Sciatic nerve (tissue), 2 donors: ENCODE measurements at regions not wholly inside any gene's neighbourhood (a gene's known extent, or its start where the extent isn't known, plus 50 kb on each side); places are given as distances from the start of the nearest gene placed in this dataset.
A peak's percentile ranks its signal among the peaks of the same experiment; 100 is the strongest.

Source experiments
- ATAC-seq: fragments of 200-7000 bp; cut with Tn5 transposase; one replicate; pipeline ENCODE4 v1.9.1; 2020; ENCODE audit warnings: mild to moderate bottlenecking, moderate library complexity
- DNase-seq: peaks from one replicate; pipeline ENCODE4 v3.0.0-alpha.2; 2020; ENCODE audit warnings: low spot score
- intact Hi-C: fragments of 100-400 bp; cut with DNase I; formaldehyde crosslinking; loops from one replicate; pipeline ENCODE4 v1.14.2; 2022
- donor health status: DM: no; HTN: no; CAD: no.
- donor health status: DM: no; HTN: no; CAD: no.

DNA sequence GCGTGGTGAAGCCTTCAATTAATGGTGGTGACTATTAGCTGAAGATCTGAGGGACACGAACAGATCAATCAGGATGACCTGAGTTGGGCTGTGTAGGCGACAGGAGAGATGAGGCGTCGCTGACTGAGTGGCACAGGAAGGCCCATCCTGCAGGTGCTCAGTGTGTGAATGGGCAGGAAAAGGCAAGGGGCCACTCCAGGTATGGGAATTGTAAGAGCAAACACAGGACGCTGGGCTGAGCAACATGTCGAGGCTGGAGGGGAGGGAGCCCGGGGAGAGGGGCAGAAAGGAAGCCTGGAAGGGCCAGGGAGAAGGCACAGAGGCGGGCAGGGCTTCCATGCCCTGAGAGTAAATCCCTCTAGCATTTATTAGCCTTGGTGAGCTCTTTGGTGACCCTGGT, 151.0 kb downstream of the VEGFA start:
- ATAC-seq = no peak
- no peak for DNase-seq
- intact Hi-C loops = no loop called here

DNA sequence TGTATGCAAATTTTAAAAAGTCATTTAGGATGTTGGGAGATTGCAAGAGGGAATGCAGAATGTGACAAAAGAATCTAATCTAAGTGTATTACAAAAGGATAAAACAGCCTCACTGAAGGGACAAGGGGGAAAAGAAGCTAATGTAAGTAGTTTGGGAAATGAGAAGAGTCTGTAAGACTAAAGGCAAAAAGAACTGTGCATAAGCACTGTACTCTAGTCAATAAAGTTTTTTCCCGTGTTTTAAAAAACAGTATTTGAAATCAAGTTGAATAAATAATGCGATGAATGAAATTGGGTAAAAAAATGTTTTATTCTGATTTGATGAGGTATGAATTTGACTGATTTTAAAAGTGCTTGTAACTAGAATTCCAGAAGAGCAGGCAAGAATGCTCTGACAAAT, 149.8 kb downstream of the VEGFA start:
- ATAC-seq (no peak), DNase-seq (no peak)
- intact Hi-C loops = no loop called here

DNA sequence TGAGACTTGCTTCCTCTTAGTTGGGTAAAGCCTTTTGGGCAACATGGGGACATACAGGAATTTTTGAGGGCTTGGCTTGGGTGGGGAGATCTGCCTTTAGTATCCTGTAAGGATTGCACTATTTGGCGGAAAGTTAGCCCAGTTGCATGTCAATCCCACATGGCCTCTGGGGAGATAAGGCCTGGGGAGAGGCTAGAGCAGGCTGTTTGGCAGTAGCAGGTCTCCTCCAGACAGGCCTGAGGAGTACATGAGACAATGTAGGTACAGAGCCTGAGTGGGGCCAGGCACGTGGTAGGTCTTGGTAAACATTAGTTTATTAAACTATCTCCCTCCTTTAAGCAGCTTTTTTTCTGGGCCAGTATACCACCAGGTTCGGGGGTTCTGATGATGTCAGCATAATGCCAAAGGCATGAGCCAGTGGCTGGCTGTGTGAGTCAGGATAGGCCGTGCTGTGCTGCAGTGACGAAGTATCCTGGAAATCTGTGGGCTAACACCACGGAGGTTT, 147.9 kb downstream of the VEGFA start:
- intact Hi-C loops = no loop called here
- ATAC-seq (no peak), DNase-seq (no peak)

GRCh38 chr6:43916924-43917877, 147.2 kb downstream of the VEGFA start:
- peak; percentile 80 for DNase-seq
- peak; percentile 91 for ATAC-seq
- intact Hi-C loops = no loop called here

GRCh38 chr6:43915986-43916923, 146.2 kb downstream of the VEGFA start:
- intact Hi-C loops = no loop called here
- DNase-seq (no peak), ATAC-seq (no peak)

- DNase-seq (no peak), ATAC-seq (no peak)
- intact Hi-C loops = no loop called here
Measured at GRCh38 chr6:43915208-43915869, 145.3 kb downstream of the VEGFA start.

GRCh38 chr6:43914272-43915147, 144.5 kb downstream of the VEGFA start:
- no peak for DNase-seq
- intact Hi-C loops = no loop called here
- no peak for ATAC-seq

DNA sequence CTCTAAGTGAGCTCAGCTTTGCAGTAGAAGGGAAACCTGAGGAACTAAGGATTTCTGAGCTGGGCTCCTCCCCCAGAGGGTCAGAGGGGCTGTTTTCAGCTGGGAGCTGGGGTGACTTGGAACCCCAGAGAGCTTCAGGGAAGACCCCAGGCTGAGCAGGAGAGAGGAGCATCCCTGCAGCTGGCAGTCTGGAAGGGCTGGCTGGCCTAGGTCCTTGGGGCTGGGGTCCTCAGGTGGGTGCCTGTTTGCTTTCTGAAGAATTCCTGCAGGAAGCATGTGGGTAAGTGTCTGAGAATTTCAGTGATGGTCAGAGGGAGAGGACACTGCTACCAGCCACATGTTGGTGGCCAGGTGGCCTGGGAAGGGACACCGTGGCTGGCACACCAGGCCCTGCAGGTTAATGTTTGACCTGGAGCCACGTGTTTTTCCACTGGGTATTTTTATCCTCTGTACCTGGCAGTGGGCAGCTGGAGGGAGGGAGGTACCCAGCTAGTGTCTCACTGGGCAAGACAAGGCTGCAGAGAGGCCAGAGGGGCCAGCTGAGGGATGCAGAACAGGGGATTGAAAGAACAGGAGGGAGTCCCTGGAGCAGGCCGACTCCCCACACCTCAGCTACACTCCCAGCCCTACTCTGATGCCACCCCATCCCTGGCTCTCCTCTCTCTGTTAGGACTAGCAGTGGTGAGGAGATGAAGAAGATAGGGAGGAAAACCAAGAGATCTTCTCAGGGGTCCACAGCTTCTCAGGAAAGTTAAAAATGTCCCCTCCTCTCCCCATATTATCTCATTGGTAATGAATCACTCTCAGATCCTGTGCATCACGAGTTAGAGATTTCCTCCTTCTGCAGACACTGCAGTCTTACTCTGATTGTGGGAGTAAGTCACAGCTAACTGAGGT, 143.6 kb downstream of the VEGFA start:
- DNase-seq (no peak), ATAC-seq (no peak)
- intact Hi-C loops = no loop called here

DNA sequence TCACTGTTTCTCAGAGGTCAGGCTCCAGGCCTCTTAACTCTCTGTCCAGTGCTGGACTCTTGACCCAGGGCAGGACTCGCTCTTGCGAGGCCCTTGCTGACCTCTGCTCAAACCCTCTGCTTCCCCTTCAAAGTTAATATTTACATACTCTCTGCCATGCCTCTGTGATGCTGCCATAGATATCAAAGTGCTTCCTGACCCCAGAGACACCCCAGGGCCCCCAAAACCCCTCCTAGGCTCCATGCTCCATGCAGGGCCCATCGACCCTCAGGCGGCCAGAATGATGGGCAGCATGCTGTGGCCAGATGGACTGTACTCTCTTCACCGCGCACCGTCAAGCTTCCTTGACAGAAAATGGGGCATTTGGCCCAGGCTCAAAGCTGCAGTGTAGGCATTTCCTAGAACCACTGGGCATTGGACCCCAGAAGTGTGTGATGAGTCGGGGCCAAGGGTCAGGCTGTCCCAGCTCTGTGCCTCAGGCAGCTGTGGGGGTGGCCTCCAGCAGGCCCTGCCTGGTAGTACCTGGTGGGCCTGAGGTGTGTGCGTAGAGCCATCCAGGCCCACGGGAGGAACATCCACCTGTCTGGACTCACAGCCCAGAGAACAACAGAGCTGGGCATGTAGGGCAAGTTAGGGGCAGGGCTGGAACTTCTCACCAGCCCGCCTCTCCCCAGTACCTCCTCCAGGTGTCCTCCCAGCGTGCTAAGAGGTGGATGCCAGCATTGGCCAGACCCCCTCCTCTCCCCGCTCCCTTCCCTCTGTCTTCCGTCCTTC, 142.8 kb downstream of the VEGFA start:
- DNase-seq (no peak), ATAC-seq (no peak)
- intact Hi-C loops = no loop called here

DNA sequence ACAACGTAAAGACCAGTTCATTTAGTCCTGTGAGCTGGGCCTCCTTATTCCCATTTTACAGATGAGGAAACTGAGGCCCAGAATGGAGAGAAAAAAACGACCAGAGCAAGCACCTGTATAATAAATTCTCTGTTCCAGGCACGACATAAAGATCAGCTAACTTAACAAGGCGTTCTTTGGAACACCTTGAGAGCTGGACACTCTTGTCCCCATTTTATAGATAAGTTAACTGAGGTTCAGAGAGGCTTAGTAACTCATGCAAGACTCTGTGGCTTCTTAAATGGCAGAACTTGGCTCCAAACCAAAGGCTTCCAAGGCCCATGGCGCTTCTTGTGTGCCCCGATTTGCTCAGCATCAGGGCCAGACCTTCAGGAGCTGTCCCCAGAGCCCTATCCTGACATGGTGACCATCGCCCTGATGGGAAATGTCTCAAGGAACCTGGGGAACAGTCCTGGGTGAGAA, 142.1 kb downstream of the VEGFA start:
- ATAC-seq (no peak), DNase-seq (no peak)
- intact Hi-C loops = no loop called here

GRCh38 chr6:43911354-43912115, 141.5 kb downstream of the VEGFA start:
- DNase-seq (no peak), ATAC-seq (no peak)
- intact Hi-C loops = no loop called here

DNA sequence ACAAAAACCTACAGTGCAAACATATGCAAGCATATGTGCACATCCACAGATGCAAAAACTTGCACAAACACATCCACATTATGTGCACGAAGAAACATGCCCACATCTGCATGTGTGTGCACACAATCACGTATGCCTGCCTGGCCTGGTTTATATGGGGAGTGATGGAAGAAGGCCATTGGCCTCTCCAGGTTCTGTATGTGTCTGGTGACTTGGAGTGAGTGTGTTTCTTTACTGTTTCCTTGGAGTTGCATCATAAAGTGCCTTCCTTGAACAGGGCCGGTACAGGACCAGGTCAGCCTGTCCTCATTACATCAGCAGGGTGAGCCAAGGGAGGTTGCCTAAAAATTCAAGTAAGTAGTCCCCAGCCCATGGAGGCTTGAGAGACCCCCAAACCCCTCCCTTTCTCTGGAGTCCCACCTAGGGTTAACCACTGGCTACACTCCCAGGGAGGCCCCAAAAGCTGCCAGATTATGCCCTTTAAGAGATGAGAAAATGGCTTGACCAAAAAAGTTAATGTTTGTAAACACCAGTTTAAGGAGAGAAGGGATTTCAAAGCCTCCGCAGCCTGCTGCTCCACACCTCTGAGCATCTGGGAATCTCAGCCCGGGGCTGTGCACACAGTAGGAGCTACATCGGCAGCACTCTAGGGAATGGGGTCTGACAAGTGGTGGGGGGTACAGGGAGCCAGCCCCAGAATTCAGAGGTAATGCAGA, 140.8 kb downstream of the VEGFA start:
- intact Hi-C loops = no loop called here
- DNase-seq (no peak), ATAC-seq (no peak)

GRCh38 chr6:43910149-43910637, 140.2 kb downstream of the VEGFA start:
- no peak for ATAC-seq
- no peak for DNase-seq
- intact Hi-C loops = no loop called here

DNA sequence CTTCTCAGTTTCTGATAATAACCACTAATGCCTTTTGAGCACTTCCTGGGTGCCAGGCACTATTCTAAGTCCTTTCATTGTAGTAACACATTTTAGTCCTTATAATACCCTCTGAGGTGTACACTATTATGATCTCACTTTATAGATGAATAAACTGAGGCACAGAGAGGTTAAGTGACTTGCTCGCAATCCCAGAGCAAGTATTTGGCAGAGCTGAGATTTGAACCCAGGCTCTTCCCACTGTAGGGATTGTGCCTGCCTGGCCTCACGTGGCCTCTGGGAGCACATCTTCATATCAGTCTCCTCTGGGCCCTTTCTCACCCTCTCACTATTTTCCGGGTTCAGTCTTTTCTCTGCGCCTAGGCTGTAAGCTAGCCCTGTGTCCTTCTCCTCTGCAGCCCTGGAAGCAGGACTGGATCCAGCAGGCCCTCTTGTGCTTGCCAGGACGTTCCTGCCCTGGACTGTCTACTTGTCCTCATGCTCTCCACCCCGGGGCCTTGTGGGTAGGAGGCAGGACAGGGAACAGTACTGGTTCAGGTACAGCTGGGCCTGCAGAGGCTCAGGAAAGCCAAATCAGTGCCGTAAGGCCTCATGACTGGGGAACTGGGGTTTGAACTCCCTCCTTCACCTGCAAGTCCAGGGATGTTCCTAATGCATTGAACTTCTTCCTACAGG, 139.6 kb downstream of the VEGFA start:
- intact Hi-C loops = no loop called here
- ATAC-seq = no peak
- no peak for DNase-seq
